Heart right ventricle (tissue), 16 donors: ENCODE measurements at regions not wholly inside any gene's neighbourhood (a gene's known extent, or its start where the extent isn't known, plus 50 kb on each side); places are given as distances from the start of the nearest gene placed in this dataset.

Experiments
- ATAC-seq, 8 donors: fragments of 200-7000 bp; cut with Tn5 transposase; one replicate each; pipeline ENCODE4 v1.9.1; 2020; ENCODE audit warnings: mild to moderate bottlenecking in 8 of 8, moderate library complexity in 8 of 8, moderate number of reproducible peaks in 1 of 8
- DNase-seq, 2 donors: peaks; one replicate each; pipeline ENCODE4 v3.0.0-alpha.2; 2020
- H3K27ac ChIP-seq, 10 donors: fragments of 200-600 bp; sonication (generic) in 2 of 10; one replicate each; pipeline versions ENCODE4 v1.5.0 to v1.8.0; 2020 to 2022; ENCODE audit warnings: mild to moderate bottlenecking in 3 of 10
- H3K27me3 ChIP-seq, 7 donors: fragments of 200-600 bp; one replicate each; pipeline ENCODE4 v1.8.0; 2021 to 2022; ENCODE audit warnings: mild to moderate bottlenecking in 2 of 7
- H3K36me3 ChIP-seq, 9 donors: fragments of 200-600 bp; sonication (generic) in 1 of 9; one replicate each; pipeline versions ENCODE4 v1.5.0 to v1.8.0; 2020 to 2022; ENCODE audit warnings: mild to moderate bottlenecking in 2 of 9
- H3K4me1 ChIP-seq, 9 donors: fragments of 200-600 bp; sonication (generic) in 1 of 9; one replicate each; pipeline versions ENCODE4 v1.5.0 to v1.8.0; 2020 to 2022; ENCODE audit warnings: mild to moderate bottlenecking in 4 of 9
- H3K4me3 ChIP-seq, 10 donors: fragments of 200-600 bp; sonication (generic) in 2 of 10; one replicate each; pipeline versions ENCODE4 v1.5.0 to v1.8.0; 2020 to 2022; ENCODE audit warnings: mild to moderate bottlenecking in 7 of 10, moderate library complexity in 2 of 10
- H3K9me3 ChIP-seq, 11 donors: fragments of 200-600 bp in 10 of 11; sonication (generic) in 2 of 11; one replicate each; pipeline versions ENCODE4 v1.5.0 to v1.8.0; 2013 to 2022; ENCODE audit warnings: mild to moderate bottlenecking in 2 of 11, control low read depth in 1 of 11, moderate library complexity in 1 of 11
- WGBS, 2 donors: extraction: QIAGEN DNeasy Blood & Tissue Kit; methylation state at CpG; one replicate each; pipeline ENCODE4 v1.1.7; 2013; ENCODE audit warnings: inconsistent platforms in 1 of 2; 5-methylcytosine and 5-hydroxymethylcytosine counted together
- intact Hi-C, 10 donors: fragments of 100-400 bp; cut with DNase I; formaldehyde crosslinking; loops; one replicate each; pipeline versions ENCODE4 v1.11.1 to v1.14.2; 2022
- TF ChIP-seq, protein P1 (sequence below), 9 donors: fragments of 200-600 bp; sonication (generic) in 2 of 9; IDR thresholded peaks; one replicate each; pipeline versions ENCODE4 v1.5.0 to v1.8.0; 2021 to 2022; ENCODE audit warnings: antibody characterized with exemption in 9 of 9, mild to moderate bottlenecking in 5 of 9, moderate library complexity in 1 of 9
- donor health status: Arrhythmogenic right ventricular cardiomyopathy.
- donor health status: ischemic (EF 13 %, LVEDD 7.1; RV severe dilation, severe dysfunction).
- donor health status: healthy with polysubstance abuse.
- donor health status: DM: no; HTN: yes; CAD: no.
- donor health status: DM: no; HTN: no; CAD: no.
- donor health status: ischemic (EF 25% LVEDD 6.9; RV normal size, moderate dysfunction).
- donor health status: ischemic (EF 25% LVEDD 5.7; RV mildly dilated, moderate dysfunction).
- donor health status: healthy.
- donor health status: DM: yes; HTN: yes; CAD: no.
- donor health status: Ischemic cardiomyopathy.
- donor health status: ischemic (EF 35%, LVEDD 5.7; RV mildly dilated, moderate dysfunction).
- donor health status: nonischemic (EF 11% LVEDD 7.7; RV severe dilation, severe dysfunction).
- donor health status: DM: yes; HTN: yes; CAD: no.
- donor health status: PGD.
- donor health status: ischemic (EF 29% LVEDD 5.4; RV normal size, mild dysfunction).
- donor health status: nonischemic (EF 23%, LVEDD 6.1; RV moderate dilation, normal function).

DNA sequence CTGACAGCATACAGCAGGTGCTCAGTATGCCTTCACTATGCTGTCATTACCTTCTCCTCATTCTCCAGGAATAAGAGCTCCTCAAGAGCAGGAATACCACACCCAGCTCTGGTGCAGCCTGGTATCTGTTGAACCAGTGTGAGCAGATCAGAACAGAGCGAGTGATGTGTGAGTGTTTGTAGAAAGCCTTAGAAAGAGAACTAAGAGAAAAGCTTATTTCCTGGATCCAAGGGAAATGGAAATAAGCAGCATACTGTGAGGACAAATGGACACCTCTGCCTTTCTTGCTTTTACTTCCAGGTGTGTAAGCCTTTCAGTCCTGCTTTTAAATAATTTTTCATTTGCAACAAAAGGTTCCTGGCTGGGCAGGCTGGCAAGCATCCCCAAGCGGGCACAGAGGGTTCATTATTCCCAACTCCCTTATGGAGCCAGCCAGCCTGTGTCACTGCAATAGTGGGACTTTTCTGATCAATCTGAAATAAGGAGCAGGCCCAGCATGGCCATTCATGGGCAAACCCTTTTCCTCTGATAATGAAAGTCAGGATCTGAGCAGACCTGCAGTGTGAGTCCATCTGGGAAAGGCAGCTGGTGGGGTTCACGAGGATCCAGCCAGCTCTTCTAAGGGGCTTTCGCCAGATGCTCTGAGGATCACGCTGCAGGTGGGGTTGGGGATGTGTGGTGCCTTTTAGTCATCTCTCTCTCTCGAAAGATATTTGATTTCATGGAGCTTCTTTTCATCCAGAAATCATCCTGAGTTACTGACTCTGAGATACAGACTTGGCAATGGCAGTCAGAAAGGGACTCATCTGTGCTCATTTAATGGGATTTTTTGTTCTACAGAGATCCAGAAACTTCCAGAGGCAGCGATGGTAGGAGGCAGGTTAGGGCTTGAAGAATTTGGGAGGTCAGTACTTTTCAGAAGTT is 594.9 kb upstream of the CFAP20DC start:
- peaks cover 0 to 20% (median 12%) of the 10 kb centered on the region in 11 donors for H3K9me3 ChIP-seq
- H3K4me3 ChIP-seq = no peak overlapping the region
- H3K27me3 ChIP-seq = peaks cover 0 to 7% (median 0%) of the 10 kb centered on the region in 7 donors
- DNase-seq = no peak
- no peak overlapping the region for H3K27ac ChIP-seq
- H3K4me1 ChIP-seq = no peaks in the 10 kb centered on the region
- TF ChIP-seq, protein P1, sequence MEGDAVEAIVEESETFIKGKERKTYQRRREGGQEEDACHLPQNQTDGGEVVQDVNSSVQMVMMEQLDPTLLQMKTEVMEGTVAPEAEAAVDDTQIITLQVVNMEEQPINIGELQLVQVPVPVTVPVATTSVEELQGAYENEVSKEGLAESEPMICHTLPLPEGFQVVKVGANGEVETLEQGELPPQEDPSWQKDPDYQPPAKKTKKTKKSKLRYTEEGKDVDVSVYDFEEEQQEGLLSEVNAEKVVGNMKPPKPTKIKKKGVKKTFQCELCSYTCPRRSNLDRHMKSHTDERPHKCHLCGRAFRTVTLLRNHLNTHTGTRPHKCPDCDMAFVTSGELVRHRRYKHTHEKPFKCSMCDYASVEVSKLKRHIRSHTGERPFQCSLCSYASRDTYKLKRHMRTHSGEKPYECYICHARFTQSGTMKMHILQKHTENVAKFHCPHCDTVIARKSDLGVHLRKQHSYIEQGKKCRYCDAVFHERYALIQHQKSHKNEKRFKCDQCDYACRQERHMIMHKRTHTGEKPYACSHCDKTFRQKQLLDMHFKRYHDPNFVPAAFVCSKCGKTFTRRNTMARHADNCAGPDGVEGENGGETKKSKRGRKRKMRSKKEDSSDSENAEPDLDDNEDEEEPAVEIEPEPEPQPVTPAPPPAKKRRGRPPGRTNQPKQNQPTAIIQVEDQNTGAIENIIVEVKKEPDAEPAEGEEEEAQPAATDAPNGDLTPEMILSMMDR (IDR thresholded peaks at IDR 0.05) = no peak
- no peak for ATAC-seq
- intact Hi-C loops = no loop called here
- WGBS, 2 donors = 77 to 87% methylated on average over 7 of the region's 7 CpGs
- no peaks in the 10 kb centered on the region for H3K36me3 ChIP-seq

DNA sequence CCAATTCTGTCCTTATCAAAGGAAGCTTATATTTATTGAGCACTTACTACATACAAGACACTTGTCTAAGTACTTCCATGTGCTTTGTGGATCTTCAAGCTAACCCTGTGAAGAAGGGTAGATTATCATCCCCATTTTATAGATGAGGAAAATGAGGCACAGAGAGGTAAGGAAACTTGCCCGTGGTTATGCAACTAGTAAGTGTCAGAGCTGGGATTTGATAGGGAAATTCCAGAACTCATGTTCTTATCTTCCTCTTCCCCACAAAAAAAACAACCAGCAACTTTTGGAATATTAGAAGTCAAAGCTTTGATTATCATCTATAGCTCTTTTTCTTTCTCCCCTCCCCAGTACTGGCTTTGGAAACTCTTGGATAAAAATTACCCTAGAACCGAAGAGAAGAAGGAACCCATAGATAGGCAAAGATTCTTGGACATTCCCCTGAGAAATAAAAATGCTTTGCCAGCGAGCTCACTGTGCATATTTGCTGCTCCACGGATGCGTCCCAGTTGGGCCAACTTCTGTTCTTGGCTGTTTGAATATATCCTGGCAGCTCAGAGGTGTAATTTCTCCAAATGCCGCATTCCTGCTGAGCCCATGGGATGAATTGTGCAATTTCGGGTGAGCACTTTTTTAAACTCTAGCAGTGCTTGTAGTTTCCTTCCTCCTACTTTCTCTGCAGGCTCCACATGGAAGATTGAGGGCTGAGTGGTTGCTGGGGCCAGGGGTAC is 591.5 kb upstream of the CFAP20DC start:
- peak; percentile 54 to 93 (median 77) for ATAC-seq
- no peaks in the 10 kb centered on the region for H3K4me1 ChIP-seq
- H3K9me3 ChIP-seq = peaks cover 0 to 5% (median 0%) of the 10 kb centered on the region in 11 donors
- H3K36me3 ChIP-seq = no peaks in the 10 kb centered on the region
- 52 to 55% methylated on average over 7 of the region's 7 CpGs for WGBS, 2 donors
- DNase-seq = peak; percentile 18 to 26
- intact Hi-C loops = no loop called here
- TF ChIP-seq, protein P1 (IDR thresholded peaks at IDR 0.05) = no peak
- H3K4me3 ChIP-seq = no peak overlapping the region
- H3K27ac ChIP-seq = no peak overlapping the region
- H3K27me3 ChIP-seq = peaks cover 0 to 7% (median 0%) of the 10 kb centered on the region in 7 donors

DNA sequence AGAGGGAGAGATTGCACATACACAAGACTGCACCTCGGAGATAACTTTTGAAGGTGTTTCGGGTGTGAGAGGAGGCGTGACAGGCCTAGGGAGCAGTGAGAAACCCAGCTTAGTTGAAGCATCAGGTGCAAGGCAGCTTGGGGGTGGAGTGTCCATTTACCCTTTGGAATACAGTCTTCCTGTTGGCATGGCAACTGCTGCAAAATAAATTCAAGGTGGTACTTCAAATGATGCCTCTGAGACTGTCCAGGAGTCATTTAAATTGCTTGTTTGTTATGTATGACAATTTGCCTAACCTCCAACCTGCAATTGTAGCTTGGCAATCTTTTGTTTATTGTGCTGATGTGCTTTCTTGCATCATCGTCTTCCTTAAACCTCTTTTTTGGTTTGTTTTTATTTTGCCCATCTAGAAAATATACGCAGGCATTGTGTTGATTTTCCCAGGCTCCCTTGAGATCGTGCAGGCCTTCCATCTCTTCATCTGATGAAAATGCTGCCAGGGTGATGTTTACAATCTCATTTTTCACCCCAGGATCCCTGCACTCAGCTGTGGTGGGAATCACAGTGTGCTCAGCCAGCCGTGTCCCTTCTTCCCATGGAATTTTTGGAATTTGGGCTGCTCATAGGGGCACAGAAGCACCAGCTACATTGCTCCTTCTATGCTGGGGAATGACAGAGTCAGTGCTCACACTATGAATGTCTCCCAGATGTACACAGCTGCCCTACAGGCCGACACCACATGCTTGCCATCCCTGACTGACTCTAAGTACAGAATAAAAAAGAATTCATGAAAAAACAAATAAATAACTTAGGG is 583.1 kb upstream of the CFAP20DC start:
- intact Hi-C loops = no loop called here
- peak in 5 of 8 donors; percentile 35 to 63 (median 57) for ATAC-seq
- Histone ChIP-seq H3K9me3 (peaks cover 0 to 5% (median 0%) of the 10 kb centered on the region in 11 donors), H3K4me1 (peaks cover 0 to 11% (median 3%) of the 10 kb centered on the region in 9 donors), H3K27ac (no peak overlapping the region), H3K4me3 (no peak overlapping the region), H3K27me3 (no peaks in the 10 kb centered on the region), H3K36me3 (no peaks in the 10 kb centered on the region)
- TF ChIP-seq, protein P1 (IDR thresholded peaks at IDR 0.05) = no peak
- DNase-seq = no peak
- WGBS, 2 donors = 62 to 69% methylated on average over 8 of the region's 8 CpGs

DNA sequence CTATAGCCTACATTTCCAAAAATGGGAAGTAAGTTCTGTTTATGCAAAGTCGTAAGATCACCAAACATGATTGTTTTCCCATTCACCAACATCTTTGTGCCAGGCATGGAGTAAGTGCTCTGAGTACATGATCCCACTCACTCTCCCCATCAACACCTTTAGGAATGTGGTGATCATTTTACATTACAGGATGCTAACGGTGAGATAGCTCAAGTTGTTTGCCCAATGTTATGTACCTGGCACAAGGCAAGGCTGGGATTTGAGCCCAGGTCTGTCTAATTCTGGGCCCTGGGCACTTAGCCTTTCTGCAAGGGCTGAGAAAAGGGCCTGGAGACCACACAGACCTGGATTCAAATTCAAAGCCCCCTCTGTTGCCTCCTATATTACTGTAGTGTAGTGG is 581.7 kb upstream of the CFAP20DC start:
- intact Hi-C loops = no loop called here
- Histone ChIP-seq H3K27ac (no peak overlapping the region), H3K4me3 (no peak overlapping the region), H3K27me3 (no peaks in the 10 kb centered on the region), H3K4me1 (peaks cover 0 to 11% (median 3%) of the 10 kb centered on the region in 9 donors), H3K36me3 (no peaks in the 10 kb centered on the region), H3K9me3 (peaks cover 0 to 3% (median 0%) of the 10 kb centered on the region in 11 donors)
- DNase-seq (no peak), ATAC-seq (peak in 2 of 8 donors; percentile 35 to 59)
- 58 to 60% methylated on average over 2 of the region's 2 CpGs for WGBS, 2 donors
- TF ChIP-seq, protein P1 (IDR thresholded peaks at IDR 0.05) = no peak
